SJSA1 (cell line): ENCODE measurements at regions not wholly inside any gene's neighbourhood (a gene's known extent, or its start where the extent isn't known, plus 50 kb on each side); places are given as distances from the start of the nearest gene placed in this dataset.
"Not testable (repeated sequence)": the region's sequence is repeated elsewhere in the genome, so short reads cannot be mapped to it uniquely, and the experiment has no call there.

ENCODE experiments used
- DNase-seq, 2 experiments: peaks; one replicate each; pipeline ENCODE4 v3.0.0-alpha.2; 2015 to 2020; ENCODE audit warnings: low spot score in 2 of 2, low read depth in 1 of 2
- H3K27ac ChIP-seq: fragments of 250-450 bp; sonication (Bioruptor Pico); 2 replicates; pipeline ENCODE4 v1.5.1; 2020; ENCODE audit warnings: mild to moderate bottlenecking, moderate library complexity
- H3K27me3 ChIP-seq: fragments of 250-450 bp; sonication (Bioruptor Pico); replicated peaks from 2 replicates; pipeline ENCODE4 v1.5.1; 2020; ENCODE audit warnings: mild to moderate bottlenecking, moderate library complexity
- H3K36me3 ChIP-seq: fragments of 250-450 bp; sonication (Bioruptor Pico); 2 replicates; pipeline ENCODE4 v1.5.1; 2020; ENCODE audit warnings: mild to moderate bottlenecking
- H3K4me1 ChIP-seq: fragments of 250-450 bp; sonication (Bioruptor Pico); replicated peaks from 2 replicates; pipeline ENCODE4 v1.6.1; 2021; ENCODE audit warnings: mild to moderate bottlenecking
- H3K4me3 ChIP-seq: fragments of 250-450 bp; sonication (Bioruptor Pico); 2 replicates; pipeline ENCODE4 v1.5.1; 2020; ENCODE audit warnings: mild to moderate bottlenecking
- H3K9me3 ChIP-seq: fragments of 250-450 bp; sonication (Bioruptor Pico); replicated peaks from 2 replicates; pipeline ENCODE4 v1.5.1; 2020; ENCODE audit warnings: mild to moderate bottlenecking

DNA sequence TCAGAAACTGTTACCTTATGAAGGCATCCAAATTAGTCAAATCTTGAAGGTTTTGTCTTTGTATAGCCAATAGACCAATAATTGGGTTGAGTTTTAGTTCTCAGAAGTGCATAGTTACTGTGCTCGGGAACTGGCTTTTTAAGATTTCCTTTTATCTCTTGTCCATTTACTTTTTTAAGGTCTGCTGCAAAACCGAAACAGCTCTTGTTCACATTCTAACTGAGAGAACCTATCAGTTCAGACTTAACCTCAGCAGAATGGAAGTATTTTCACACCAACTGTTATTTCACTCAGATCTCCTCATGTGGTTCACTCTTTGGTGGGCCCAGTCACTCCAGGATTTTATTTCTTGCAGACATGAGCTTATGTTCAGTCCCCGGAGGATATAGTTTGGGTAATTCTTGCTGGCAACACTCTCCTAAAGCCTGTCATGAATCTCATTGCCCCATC, 55.5 kb downstream of the TPBG start:
- no peaks in the 10 kb centered on the region for H3K27me3 ChIP-seq
- no peaks in the 10 kb centered on the region for H3K9me3 ChIP-seq
- H3K27ac ChIP-seq, result no peak overlapping the region
- H3K4me1 ChIP-seq, result peaks cover 21% of the 10 kb centered on the region
- no peaks in the 10 kb centered on the region for H3K36me3 ChIP-seq
- H3K4me3 ChIP-seq, result no peak overlapping the region
- no peak for DNase-seq

DNA sequence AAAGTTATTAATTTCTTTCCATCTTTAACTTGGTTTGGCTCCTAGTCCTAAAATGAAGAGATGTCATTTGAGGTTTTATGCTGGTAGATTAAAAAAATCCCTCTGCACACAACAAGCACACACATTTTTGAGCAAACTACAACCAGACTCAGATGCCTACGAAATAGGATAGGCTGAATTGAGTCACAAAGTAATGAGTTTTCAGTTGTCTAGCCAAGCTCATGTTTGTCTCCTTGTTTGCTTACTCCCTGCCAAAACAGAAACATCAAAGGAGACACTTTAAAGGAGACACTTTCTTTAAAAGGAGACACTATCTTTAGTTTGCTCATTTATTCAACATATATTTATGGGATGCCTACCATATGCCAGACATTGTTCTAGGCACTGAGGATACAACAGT, 56.2 kb downstream of the TPBG start:
- Histone ChIP-seq H3K4me3 (no peak overlapping the region), H3K9me3 (no peaks in the 10 kb centered on the region), H3K27ac (no peak overlapping the region), H3K27me3 (no peaks in the 10 kb centered on the region), H3K4me1 (peaks cover 28% of the 10 kb centered on the region), H3K36me3 (no peaks in the 10 kb centered on the region)
- no peak for DNase-seq

DNA sequence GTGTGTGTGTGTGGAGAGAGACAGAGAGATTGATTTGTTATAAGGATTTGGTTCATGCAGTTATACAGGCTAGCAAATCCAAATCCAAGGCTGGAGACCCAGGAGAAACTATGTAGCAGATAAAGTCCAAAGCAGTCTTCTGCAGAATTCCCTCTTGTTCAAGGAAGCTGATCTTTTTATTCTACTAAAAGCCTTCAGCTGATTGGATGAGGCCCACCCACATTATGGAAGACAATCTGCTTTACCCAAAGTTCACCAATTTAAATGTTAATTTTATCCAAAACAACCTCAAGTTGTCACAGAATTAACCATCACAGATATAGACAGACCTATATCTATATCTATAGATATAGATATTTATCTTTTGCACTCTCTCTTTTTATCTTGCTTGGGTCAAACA, 67.0 kb downstream of the TPBG start:
- Histone ChIP-seq H3K4me3 (no peak overlapping the region), H3K27ac (no peak overlapping the region), H3K9me3 (no peaks in the 10 kb centered on the region), H3K36me3 (no peaks in the 10 kb centered on the region), H3K4me1 (no peaks in the 10 kb centered on the region), H3K27me3 (no peaks in the 10 kb centered on the region)
- DNase-seq, result no peak

DNA sequence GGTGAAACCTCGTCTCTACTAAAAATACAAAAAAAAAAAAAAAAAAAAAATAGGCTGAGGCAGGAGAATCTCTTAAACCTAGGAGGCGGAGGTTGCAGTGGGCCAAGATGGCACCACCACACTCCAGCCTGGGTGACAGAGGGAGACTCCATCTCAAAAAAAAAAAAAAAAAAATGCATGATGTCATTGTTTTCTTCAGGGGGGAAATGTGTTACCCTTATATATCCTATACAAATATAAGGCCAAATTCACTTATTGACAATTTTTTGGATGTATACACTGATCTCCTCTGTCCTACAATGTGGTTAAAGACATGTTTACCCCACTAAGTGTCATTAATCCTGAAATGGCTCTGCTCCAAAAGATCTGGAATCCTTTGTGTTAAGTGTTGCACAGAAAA, 73.1 kb downstream of the TPBG start:
- no peak for DNase-seq
- Histone ChIP-seq H3K9me3 (no peaks in the 10 kb centered on the region), H3K36me3 (no peaks in the 10 kb centered on the region), H3K4me1 (peaks cover under 1% of the 10 kb centered on the region), H3K27ac (no peak overlapping the region), H3K4me3 (no peak overlapping the region), H3K27me3 (no peaks in the 10 kb centered on the region)

DNA sequence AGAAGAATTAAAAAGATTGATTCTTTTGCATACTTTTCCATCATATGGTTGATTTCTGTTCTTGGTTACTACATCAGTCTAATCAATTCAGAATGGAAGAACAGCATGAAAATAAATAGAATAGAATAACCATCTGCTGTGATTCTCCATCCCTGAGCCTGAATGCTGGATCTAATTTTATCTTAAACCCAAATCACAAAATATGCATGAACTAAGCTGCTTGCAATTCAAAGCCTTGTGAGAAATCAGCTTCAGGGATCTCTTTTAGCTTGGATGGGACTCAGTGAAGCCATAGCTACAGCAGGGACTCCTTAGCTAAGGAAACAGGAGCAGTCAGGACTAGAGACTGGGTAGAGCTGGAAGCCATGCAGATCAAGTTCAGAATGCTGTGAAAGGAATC, 74.1 kb downstream of the TPBG start:
- Histone ChIP-seq H3K27me3 (no peaks in the 10 kb centered on the region), H3K27ac (no peak overlapping the region), H3K4me3 (no peak overlapping the region), H3K9me3 (no peaks in the 10 kb centered on the region), H3K4me1 (peaks cover 10% of the 10 kb centered on the region), H3K36me3 (no peaks in the 10 kb centered on the region)
- DNase-seq, result no peak

DNA sequence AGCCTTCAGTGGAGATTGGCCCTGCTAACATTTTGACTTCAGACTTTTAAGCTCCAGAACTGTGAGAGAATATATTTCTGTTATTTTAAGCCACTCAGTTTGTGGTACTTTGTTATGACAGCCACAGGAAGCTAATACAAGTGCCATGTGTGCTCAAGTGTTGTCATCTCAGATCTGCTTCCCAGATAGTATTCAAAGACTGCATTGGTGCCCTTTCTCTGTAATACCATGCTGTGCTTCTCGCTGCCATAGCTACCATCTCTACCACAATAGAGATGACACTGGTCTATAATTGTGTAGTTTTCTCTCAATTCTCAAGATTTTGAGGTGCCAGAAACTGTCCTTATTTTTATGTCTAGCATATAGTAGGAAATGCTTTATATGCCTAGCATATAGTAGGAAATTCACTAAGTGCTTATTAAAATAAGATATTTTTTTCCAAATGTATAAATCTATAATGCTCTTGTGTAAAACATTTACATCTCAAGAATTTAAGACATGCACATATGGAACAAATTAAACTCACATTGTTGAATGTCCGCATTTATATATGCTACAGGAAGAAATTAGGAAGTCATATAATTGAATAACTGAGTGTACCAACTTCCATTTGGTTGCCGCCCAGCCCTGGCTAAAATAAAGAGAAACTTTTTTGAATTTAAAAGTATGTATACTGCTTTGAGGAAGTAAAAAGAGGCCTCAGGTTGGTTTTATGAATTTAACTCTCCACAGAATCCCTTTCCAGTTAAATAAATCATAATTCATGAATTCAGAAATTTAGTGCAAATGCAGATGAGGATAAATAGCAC, 77.6 kb downstream of the TPBG start:
- no peak for DNase-seq
- no peaks in the 10 kb centered on the region for H3K9me3 ChIP-seq

DNA sequence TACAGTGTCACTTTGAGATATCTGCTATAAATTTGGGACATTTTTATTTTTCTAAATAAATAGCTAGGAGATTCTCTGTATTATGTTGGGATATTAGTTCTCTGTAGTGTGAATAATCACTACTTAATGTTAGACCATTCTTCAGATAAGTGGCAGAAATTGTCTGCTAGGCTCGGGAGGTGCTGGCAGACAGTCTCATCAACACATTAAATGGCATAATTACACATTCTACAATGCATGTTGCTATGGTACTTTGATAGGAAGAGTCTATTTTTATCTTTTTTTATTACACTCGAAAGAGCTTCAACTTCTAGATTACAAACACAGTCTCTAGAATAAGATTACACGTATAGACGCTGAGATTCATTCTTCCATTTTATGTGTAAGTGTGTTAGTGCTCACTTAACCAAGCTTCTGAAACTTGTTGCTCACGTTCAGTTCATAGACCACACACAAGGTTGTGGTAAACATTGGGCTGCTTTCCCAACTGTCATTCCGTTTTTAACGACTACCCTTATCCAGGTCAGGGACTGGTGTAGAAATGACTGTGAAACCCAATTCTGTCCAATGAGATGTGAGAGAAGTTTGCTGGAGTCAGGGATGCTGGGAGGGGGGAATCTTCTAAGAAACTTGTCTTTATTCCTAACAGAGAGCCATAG, 78.6 kb downstream of the TPBG start:
- Histone ChIP-seq H3K4me3 (no peak overlapping the region), H3K27me3 (no peaks in the 10 kb centered on the region), H3K4me1 (peaks cover 10% of the 10 kb centered on the region), H3K9me3 (no peaks in the 10 kb centered on the region), H3K36me3 (no peaks in the 10 kb centered on the region), H3K27ac (no peak overlapping the region; the same call in 1 of the 2 replicates)
- DNase-seq, result peak in 1 of 2 experiments; percentile 21

More for the DNA sequence above, 77.6 kb downstream of the TPBG start:
- no peak overlapping the region for H3K4me3 ChIP-seq
- peaks cover 10% of the 10 kb centered on the region for H3K4me1 ChIP-seq
- no peaks in the 10 kb centered on the region for H3K27me3 ChIP-seq
- H3K27ac ChIP-seq, result no peak overlapping the region
- no peaks in the 10 kb centered on the region for H3K36me3 ChIP-seq

DNA sequence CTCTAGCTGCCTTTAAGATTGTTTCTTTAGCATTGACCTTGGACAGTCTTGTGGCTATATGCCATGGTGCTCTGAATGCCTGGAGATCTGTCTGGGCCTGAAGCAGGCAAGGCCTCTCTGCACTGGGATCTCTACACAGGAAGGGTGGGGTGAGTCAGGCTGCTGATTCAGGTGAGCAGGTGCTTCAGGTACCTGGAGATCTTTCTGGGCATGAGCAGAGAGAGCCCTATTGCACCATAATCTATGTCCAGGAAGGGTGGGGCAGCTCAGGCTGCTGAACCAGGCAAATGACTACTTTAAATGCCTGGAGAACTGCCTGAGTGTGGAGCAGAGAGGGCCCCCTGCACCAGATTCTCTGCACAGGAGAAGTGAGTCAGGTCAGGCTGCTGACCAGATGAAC, 94.5 kb downstream of the TPBG start:
- Histone ChIP-seq H3K27me3 (no peaks in the 10 kb centered on the region), H3K4me1 (peaks cover 19% of the 10 kb centered on the region), H3K4me3 (no peak overlapping the region), H3K27ac (no peak overlapping the region), H3K9me3 (no peaks in the 10 kb centered on the region; the same call in 1 of the 2 replicates), H3K36me3 (no peaks in the 10 kb centered on the region)
- DNase-seq, result no peak

DNA sequence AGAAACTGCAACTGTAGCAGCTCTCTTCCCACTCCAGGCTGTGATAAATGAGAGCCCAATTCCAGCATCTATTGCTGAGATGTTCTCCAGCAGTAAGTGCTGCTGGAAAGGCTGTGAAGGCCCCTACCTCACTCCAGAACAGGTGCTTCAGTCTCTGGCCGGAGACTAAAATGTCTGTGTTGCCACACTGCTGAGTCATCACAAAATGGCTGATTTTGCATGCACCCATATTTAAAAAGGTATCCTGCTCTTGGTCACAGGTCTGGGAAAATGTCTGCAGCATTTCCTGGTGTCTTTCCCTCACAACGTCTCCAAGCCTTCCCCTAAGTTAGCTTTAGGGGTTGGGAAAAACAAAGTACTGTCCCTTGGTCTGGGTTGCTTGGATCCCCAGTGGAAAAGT, 95.1 kb downstream of the TPBG start:
- Histone ChIP-seq H3K4me1 (peaks cover 19% of the 10 kb centered on the region), H3K4me3 (no peak overlapping the region), H3K27ac (no peak overlapping the region), H3K36me3 (no peaks in the 10 kb centered on the region), H3K9me3 (no peaks in the 10 kb centered on the region; the same call in 1 of the 2 replicates), H3K27me3 (no peaks in the 10 kb centered on the region)
- no peak for DNase-seq

DNA sequence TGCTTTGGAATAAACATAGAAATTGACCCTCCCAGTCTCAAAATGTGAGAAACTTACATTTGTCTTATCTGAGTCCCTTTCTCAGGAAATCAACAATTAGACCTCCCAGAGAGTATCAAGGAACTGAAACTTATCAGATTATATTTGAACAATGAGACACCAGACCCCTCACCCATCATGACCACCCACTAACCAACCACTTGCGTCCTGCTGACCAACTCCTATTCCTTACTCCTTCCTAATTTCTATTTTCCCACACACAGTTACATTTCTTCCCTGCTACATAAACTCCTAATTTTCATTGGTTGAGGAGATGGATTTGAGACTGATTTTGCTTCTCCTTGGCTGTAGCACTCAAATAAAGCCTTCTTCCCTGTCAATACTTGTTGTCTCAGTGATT, 97.9 kb downstream of the TPBG start:
- DNase-seq, result peak; percentile 71 to 76
- Histone ChIP-seq H3K4me3 (no peak overlapping the region), H3K27ac (peak overlapping the region; percentile 90), H3K27me3 (no peaks in the 10 kb centered on the region), H3K4me1 (peaks cover 19% of the 10 kb centered on the region), H3K36me3 (no peaks in the 10 kb centered on the region), H3K9me3 (no peaks in the 10 kb centered on the region; the same call in 1 of the 2 replicates)

DNA sequence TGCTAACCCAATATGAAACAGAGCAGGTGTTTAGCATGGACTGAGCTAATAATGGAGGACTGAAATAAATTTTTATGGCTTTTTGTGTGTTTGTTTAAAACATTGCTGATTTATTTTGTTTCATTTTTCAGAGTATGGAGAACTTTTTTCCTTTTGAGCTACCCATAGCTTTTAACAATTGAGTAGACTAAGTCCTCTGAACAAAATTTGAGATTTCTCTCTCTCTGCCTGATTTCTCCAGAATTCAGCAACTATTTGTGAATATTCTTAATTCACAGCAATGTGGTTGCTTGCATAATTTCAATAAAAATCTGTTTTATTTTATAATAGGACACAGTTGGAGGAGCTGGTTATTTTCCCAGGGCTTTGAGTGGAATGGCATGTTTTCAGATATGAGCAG, 103.7 kb downstream of the TPBG start:
- Histone ChIP-seq H3K4me1 (peaks cover 4% of the 10 kb centered on the region), H3K36me3 (no peaks in the 10 kb centered on the region), H3K27me3 (no peaks in the 10 kb centered on the region), H3K4me3 (no peak overlapping the region), H3K9me3 (no peaks in the 10 kb centered on the region), H3K27ac (no peak overlapping the region)
- DNase-seq, result no peak

DNA sequence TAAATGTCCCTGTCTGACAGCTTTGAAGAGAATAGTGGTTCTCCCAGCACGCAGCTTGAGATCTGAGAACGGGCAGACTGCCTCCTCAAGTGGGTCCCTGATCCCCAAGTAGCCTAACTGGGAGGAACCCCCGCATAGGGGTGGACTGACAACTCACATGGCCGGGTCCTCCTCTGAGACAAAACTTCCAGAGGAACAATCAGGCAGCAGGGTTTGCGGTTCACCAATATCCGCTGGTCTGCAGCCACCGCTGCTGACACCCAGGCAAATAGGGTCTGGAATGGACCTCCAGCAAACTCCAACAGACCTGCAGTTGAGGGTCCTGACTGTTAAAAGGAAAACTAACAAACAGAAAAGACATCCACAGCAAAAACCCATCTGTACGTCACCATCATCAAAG, 106.5 kb downstream of the TPBG start:
- not testable (repeated sequence) for H3K4me1 ChIP-seq, H3K27ac ChIP-seq, H3K27me3 ChIP-seq, DNase-seq, H3K9me3 ChIP-seq, H3K4me3 ChIP-seq, H3K36me3 ChIP-seq

DNA sequence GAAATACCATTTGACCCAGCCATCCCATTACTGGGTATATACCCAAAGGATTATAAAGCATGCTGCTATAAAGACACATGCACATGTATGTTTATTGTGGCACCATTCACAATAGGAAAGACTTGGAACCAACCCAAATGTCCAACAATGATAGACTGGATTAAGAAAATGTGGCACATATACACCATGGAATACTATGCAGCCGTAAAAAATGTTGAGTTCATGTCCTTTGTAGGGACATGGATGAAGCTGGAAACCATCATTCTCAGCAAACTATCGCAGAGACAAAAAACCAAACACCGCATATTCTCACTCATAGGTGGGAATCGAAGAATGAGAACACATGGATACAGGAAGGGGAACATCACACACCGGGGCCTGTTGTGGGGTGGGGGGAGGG, 111.5 kb downstream of the TPBG start:
- not testable (repeated sequence) for H3K4me1 ChIP-seq, H3K27me3 ChIP-seq, DNase-seq, H3K4me3 ChIP-seq, H3K36me3 ChIP-seq, H3K27ac ChIP-seq, H3K9me3 ChIP-seq

DNA sequence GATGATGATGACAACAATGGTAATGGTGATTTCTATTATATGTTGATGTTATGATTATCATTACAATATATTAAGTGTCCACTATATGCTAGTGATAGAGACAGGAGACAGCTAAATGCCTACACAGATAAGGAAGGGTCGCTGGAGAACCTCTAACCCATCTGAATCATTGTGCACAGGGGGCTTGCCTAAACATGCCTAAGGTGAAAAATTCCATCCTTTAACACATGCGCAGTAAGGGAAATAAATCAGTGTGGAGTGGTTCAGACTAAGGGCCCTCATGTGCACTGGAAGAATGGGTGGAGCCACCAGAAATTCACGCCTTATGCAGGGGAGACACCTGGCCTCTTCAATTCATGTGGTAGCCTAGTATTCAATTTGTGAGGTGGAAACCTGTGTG, 120.4 kb downstream of the TPBG start:
- H3K27ac ChIP-seq, result no peak overlapping the region
- H3K27me3 ChIP-seq, result no peaks in the 10 kb centered on the region; the same call in 1 of the 2 replicates
- DNase-seq, result no peak
- H3K4me1 ChIP-seq, result no peaks in the 10 kb centered on the region
- H3K4me3 ChIP-seq, result no peak overlapping the region
- no peaks in the 10 kb centered on the region for H3K36me3 ChIP-seq
- H3K9me3 ChIP-seq, result 0 out of 2 replicates have a peak, but pooled peaks cover 4% of the 10 kb centered on the region
